ENCODE measurements at regions not wholly inside any gene's neighbourhood (a gene's known extent, or its start where the extent isn't known, plus 50 kb on each side); places are given as distances from the start of the nearest gene placed in this dataset.
"Not testable (repeated sequence)": the region's sequence is repeated elsewhere in the genome, so short reads cannot be mapped to it uniquely, and the experiment has no call there.

GRCh38 chr15:35697549-35698299, 151.8 kb upstream of the DPH6 start:
- no peak for DNase-seq

GRCh38 chr15:35698331-35698730, 152.4 kb upstream of the DPH6 start:
- no peak for DNase-seq

DNA sequence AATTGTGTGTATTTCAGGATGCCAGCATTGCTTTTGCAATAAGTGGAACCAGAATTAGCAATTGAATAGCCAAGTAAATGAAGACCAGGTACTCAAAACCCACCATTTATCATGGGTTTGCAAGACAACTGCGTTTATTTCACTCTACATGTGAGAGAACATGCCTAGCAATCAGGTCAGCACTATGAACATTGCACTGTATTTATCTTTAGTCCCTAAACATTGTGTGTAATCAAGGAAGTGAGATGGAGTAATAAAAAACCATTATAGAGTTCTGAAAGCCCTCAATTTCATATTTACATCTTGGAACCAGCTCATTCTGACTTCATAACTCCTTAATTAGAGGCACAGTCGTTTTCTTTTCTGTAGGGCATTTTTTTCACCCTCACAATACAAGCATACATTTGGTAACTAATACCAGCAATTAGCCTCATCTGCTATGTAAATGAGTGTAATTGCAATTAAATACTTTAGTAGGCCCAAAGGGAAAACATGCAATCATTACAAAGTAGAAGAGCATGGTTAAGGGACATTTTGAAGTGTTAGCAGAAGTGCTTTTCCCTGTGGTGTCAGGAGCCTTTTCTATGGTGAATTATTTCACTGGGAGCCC, 153.1 kb upstream of the DPH6 start:
- no peak for DNase-seq

GRCh38 chr15:35700091-35700593, 154.2 kb upstream of the DPH6 start:
- DNase-seq = not testable (repeated sequence)

DNA sequence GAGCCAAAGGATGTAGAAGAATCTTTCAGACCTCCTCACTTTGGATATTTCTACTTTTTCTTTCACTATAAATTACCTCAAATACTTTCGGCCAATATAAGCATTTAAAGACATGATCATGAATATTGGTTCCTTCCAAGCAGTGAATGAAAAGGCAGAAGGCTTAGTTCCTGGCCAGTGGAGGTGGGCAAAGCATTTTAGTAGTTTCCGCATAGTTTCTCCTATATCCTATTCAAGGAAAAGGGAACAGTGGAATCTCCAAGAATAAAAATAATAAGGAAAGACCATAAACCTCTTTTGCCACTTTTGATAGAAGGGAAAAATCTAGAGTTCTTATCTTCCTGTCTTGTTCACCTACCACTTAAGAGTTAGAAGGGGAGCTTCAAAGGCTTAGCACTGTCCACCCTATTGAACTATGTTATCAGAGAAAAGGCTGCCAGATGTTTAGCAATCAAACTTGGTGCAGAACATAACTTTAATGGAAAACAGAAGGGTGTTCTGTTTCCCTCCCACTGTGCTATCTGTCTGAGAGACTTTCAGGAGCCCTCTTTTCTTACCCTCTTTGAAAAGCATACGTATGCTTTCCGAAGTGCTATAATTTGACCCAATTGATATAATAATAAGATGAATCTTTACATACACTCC, 155.6 kb upstream of the DPH6 start:
- no peak for DNase-seq

- no peak for DNase-seq
These were observed 157.1 kb upstream of the DPH6 start for GRCh38 chr15:35702946-35703495.

DNA sequence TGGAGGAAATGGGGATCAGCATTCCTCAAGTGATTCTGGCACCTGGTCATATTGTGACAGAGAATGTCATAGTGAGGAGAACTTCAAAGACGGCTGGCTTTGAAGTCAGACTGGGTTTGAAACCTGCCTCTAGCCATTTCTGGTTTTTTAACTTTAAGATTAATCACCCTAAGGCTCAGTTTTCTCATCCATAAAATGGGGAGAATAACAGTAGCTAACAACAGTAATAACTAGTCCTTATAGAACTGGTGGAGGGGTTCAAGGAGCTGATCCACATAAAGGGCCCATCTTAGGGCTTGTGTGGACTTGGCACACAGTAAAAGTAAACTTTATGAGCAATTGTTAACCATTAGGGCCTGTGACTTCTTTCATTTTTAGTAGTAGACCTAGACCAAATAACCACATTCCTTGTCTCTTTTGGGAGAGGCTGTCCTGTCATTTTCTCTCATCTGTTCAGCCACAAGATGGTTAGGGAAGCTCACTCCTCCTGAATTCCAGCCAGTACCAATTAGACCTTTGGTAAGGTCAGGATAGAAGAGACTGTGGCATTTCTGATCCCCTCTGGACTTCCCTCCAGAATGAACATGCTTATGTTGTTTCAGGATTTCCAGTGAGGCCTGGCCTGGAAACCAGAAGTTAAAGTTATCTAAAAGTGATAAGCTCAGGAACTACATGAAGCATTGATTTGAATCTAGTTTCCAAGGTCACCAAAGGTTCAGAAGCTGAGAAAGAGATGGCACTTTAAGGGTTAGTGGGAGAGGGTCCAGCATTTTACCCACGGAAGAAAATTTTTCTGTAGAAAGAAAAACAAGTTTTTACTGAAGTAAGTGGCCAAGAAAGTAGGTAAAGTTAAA, 159.3 kb upstream of the DPH6 start:
- no peak for DNase-seq

GRCh38 chr15:35705884-35706585, 160.1 kb upstream of the DPH6 start:
- no peak for DNase-seq

- no peak for DNase-seq
These were observed 167.0 kb upstream of the DPH6 start for GRCh38 chr15:35712956-35713355.

DNA sequence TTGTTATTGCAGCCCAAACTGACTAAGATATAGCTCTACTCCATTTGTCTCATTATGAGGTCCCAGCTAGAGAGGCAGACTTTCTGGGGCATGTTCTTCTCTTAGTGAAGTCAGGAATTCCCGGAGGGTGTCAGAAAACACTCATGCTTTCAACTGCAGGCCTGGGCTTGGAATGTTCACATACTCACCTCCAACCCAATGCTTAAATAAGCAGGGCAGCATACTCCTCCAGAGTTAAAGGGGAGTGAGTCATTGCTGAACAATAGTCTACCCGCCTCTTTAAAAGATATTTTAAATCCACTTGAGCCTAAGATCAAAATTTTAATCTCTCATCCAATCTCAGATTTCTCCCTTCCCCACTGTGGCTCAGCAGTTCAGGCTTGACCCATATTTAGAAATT, 167.8 kb upstream of the DPH6 start:
- DNase-seq = no peak

GRCh38 chr15:35717721-35718120, 171.8 kb upstream of the DPH6 start:
- DNase-seq = no peak

DNA sequence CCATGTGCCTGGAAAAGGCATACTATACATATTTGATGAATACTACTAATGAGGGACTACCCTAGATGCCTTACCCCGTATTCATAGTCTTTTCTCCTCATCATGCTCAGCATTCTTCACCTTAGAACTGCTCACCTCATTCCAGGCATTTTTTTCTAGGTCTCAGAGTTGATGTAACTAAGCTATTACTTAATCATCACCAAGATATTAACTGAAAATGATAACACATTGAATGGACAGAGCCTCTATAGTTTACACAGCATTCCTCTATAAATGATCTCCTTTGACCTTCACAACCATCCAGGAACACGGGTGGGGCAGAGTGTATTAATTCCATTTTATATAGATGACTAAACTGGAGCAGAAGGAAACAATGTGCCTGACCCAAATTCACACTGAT, 174.1 kb upstream of the DPH6 start:
- DNase-seq = no peak

DNA sequence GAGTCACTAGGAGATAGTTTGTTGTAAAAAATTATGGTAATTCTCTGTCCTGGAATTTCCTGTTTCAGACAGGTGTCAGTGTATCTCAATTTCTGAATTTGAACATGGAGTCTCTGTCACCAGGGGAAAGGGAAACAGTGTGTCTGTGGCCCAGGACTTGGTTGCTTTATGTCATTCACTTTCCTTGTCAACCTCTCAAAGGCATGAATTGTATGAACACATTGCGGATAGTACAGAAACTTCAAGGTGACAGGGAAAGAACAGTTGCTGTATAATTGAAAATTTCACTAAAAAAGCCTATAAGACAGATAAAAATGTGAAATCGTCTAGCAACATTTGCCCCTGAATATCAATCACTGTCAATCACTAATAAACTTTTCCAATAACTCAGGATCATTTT, 175.0 kb upstream of the DPH6 start:
- no peak for DNase-seq

DNA sequence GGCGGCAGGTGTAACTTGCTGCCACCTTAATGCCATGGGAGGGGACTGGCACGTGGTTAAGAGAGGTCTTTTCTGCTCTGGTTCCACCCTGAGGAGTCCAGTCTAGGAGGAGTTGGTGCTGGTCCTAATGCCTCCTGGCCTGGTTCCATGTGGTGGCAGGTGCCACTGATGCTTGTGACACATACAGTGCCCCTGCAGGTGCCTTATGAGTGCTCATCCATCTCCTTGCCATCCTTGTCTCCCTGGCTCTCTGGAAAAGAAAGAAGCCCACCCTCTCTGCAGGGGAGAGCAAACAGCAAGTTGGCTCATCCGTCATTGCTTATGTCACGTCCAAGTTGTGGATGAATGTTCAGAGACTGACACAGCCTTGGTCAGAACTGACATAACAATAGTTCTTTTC, 175.8 kb upstream of the DPH6 start:
- no peak for DNase-seq

DNA sequence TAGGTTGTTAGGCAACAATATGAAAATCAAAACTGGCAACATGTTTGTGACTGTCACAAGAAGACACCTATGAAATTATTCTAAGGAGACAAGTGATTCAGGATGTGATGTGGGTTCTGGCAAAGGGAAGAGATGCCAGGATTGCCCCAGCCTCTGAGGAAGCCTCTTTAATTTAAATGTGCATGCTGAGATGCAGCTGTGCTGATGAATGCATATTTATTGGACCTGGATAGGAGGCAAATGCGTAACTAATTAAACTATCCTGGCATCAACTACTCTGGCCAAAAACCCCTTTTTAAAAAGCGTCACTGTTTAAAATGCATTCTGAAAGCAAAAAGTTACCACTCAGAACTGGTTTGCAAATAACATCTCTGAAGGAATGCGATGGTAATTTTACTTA, 176.5 kb upstream of the DPH6 start:
- DNase-seq = no peak

DNA sequence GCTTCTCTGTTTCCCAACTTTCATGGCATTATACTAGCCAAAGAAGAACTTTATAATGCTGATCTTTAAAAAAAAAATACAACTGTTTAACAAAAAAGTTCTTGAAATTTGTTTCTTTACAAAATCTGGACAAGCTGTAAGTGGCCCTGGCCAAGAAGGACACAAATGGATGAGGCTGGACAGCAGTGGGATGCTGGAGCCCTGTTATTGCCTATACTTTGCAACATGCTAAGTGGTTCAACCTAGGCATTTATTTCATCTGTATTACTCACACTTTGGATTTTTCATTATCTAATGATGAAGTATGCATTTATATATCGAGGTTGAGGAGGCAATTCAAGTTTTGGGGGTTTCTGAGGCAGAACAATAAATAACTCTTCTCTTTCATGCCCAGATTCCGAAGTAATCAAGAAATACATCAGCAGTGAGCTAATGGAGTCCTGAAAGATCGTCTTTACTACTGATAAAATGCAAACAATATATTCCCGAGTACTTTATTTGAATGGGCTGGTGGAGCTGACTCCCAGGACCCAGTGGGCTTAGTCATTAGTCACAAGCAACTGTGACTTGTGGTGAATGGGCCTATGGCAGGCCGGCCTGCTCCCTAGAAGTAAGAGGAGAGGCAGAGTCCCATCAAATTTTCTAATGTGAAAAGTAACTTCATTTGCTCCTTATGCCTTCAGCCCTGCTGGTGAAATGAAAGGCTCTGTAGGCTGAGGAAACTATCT, 177.3 kb upstream of the DPH6 start:
- DNase-seq = no peak

- no peak for DNase-seq
These were observed 177.9 kb upstream of the DPH6 start for GRCh38 chr15:35723852-35724251.

- DNase-seq = no peak
These were observed 178.7 kb upstream of the DPH6 start for GRCh38 chr15:35724626-35725025.

DNA sequence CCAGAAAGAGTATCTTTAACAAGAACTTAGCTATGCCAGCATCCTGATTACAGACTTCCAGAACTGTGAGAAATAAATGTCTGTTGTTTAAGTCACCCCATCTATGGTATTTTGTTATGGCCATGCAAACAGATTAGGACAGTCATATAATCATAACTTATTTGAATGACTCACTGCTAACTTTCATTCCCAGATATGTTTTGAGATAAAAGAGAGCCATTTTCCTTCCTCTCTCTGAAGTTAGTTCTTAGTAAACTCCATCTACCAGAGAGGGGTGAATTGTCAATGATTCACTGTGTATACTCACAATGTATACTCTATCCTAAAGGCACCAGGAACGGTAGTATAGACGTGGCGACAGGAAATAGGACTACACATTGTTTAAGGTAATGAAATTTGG, 179.4 kb upstream of the DPH6 start:
- DNase-seq = no peak

DNA sequence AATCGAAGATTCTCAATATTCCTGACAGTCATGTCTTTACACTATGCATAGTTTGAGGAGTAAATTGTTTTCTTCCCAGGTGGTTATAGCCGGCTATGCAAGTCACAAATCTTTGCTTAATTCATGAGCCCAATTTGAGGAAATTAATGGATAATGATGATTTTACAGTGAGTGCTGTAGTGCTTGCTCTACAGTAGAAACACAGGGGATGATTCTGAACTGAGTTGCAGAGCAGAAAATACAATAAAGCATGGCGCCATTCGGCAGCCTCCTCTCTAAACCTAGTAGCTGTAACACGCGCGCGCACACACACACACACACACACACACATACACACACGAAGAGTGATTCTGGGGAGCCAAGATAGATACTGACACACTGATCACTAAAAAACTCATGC, 181.7 kb upstream of the DPH6 start:
- no peak for DNase-seq

- DNase-seq = no peak
These were observed 182.4 kb upstream of the DPH6 start for GRCh38 chr15:35728219-35728940.

Measured in OCI-M1 (cell line).